Vagina (tissue), 2 donors: ENCODE measurements at regions not wholly inside any gene's neighbourhood (a gene's known extent, or its start where the extent isn't known, plus 50 kb on each side); places are given as distances from the start of the nearest gene placed in this dataset.

Experiments
- CTCF ChIP-seq, 3 experiments: fragments of 450-650 bp in 2 of 3; fragments of 200-600 bp in 1 of 3; sonication (generic) in 1 of 3; IDR thresholded peaks; one replicate each; pipeline ENCODE4 v1.5.1; 2017 to 2019; ENCODE audit warnings: antibody characterized with exemption in 3 of 3, mild to moderate bottlenecking in 2 of 3, moderate library complexity in 2 of 3
- POLR2A ChIP-seq, 2 donors: fragments of 450-650 bp; IDR thresholded peaks; one replicate each; pipeline ENCODE4 v1.6.1; 2017; ENCODE audit warnings: antibody characterized with exemption in 2 of 2, mild to moderate bottlenecking in 2 of 2, moderate library complexity in 2 of 2

- TF ChIP-seq CTCF (IDR thresholded peaks at IDR 0.05) (no peak), POLR2A (IDR thresholded peaks at IDR 0.05) (no peak)
These were observed 214.4 kb upstream of the PPP1R2C start for GRCh38 chrX:42992199-42992943.
